Activated naive CD8-positive, alpha-beta T cell (primary cell): ENCODE measurements at regions not wholly inside any gene's neighbourhood (a gene's known extent, or its start where the extent isn't known, plus 50 kb on each side); places are given as distances from the start of the nearest gene placed in this dataset.
"Not testable (repeated sequence)": the region's sequence is repeated elsewhere in the genome, so short reads cannot be mapped to it uniquely, and the experiment has no call there.

Experiments used
- H3K27ac Mint-ChIP-seq: one replicate; pipeline ENCODE4 v1.8.0; 2021; ENCODE audit warnings: mixed read lengths
- H3K27me3 Mint-ChIP-seq: one replicate; pipeline ENCODE4 v1.8.0; 2021; ENCODE audit warnings: mixed read lengths
- H3K36me3 Mint-ChIP-seq: one replicate; pipeline ENCODE4 v1.8.0; 2021; ENCODE audit warnings: mixed read lengths
- H3K4me1 Mint-ChIP-seq: one replicate; pipeline ENCODE4 v1.8.0; 2021; ENCODE audit warnings: low read depth, mixed read lengths
- H3K4me3 Mint-ChIP-seq: one replicate; pipeline ENCODE4 v1.8.0; 2021; ENCODE audit warnings: mild to moderate bottlenecking, mixed read lengths
- H3K9me3 Mint-ChIP-seq: one replicate; pipeline ENCODE4 v1.8.0; 2021; ENCODE audit warnings: low read depth, mixed read lengths

DNA sequence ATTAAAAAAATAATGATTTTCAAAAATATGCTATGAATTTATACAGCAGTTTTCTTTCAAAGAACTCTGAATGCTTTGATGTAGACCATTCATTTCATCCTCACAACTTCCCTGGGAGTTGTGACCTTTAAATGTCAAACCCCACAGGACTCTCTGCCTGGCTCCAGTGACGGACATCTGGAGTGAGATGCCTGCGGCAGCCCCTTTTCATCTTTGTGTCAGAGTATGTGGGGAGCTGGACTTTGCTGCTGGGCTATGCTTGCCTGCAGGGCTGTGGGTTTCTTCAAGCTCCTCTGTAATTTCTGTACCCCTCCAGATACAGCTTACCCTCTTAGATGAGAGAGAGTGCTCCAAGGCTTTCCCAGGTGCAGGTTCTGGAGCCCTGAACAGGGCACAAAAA, 70.6 kb upstream of the RASGRP1 start:
- Mint-ChIP-seq H3K4me3 (no peak overlapping the region), H3K4me1 (peaks cover 49% of the 10 kb centered on the region), H3K9me3 (no peaks in the 10 kb centered on the region)

GRCh38 chr15:38636597-38636996, 72.0 kb upstream of the RASGRP1 start:
- H3K9me3 Mint-ChIP-seq = no peaks in the 10 kb centered on the region
- no peaks in the 10 kb centered on the region for H3K27me3 Mint-ChIP-seq
- H3K27ac Mint-ChIP-seq = no peak overlapping the region
- peaks cover 35% of the 10 kb centered on the region for H3K4me1 Mint-ChIP-seq
- no peak overlapping the region for H3K4me3 Mint-ChIP-seq
- H3K36me3 Mint-ChIP-seq = peaks cover 3% of the 10 kb centered on the region

More for the DNA sequence above, 70.6 kb upstream of the RASGRP1 start:
- peaks cover 3% of the 10 kb centered on the region for H3K36me3 Mint-ChIP-seq
- no peak overlapping the region for H3K27ac Mint-ChIP-seq
- no peaks in the 10 kb centered on the region for H3K27me3 Mint-ChIP-seq

DNA sequence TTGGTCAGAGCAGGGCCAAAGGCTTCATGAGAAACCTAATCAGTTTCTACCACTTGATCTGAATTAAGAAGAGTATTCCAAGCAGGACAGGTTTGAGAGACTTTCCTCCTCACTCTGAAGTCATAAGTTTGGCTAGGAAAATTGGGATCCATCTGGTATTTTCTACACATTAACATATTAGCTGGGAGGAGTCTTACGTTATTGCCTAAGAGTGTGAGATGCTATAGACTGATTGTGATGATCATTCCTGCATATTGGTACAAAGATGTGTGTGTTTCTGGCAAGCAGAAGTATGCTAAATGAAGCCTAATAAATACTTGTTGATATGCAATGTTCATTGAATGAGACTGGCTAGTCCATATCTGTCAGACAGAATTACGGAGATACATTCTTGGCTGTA, 73.5 kb upstream of the RASGRP1 start:
- peaks cover 33% of the 10 kb centered on the region for H3K4me1 Mint-ChIP-seq
- peak overlapping the region; percentile 5 for H3K27ac Mint-ChIP-seq
- peaks cover 3% of the 10 kb centered on the region for H3K36me3 Mint-ChIP-seq
- H3K27me3 Mint-ChIP-seq = no peaks in the 10 kb centered on the region
- H3K9me3 Mint-ChIP-seq = no peaks in the 10 kb centered on the region
- no peak overlapping the region for H3K4me3 Mint-ChIP-seq

DNA sequence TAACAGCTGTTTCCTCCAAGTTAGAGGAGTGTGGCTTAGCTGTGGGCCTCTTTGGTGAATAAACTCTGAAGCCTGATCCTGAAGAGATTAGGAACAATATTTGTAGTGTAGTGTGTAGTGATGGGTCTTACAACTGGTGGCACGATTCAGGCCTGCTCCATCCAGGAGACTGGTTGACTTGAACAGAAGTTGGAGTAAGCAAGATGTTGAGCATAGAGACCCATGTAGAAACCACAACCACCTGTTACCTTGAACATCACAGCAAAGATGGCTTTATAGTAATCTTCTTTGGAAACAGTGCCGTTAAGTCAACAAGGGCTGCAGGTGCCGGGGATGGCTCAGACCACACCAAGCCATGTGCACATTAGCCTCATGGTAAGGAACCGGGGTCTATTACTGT, 74.2 kb upstream of the RASGRP1 start:
- H3K27me3 Mint-ChIP-seq = no peaks in the 10 kb centered on the region
- peak overlapping the region; percentile 58 for H3K27ac Mint-ChIP-seq
- no peaks in the 10 kb centered on the region for H3K9me3 Mint-ChIP-seq
- no peak overlapping the region for H3K4me3 Mint-ChIP-seq
- peaks cover 3% of the 10 kb centered on the region for H3K36me3 Mint-ChIP-seq
- H3K4me1 Mint-ChIP-seq = peaks cover 38% of the 10 kb centered on the region

- Mint-ChIP-seq H3K4me1 (peaks cover 57% of the 10 kb centered on the region), H3K36me3 (no peaks in the 10 kb centered on the region), H3K9me3 (no peaks in the 10 kb centered on the region), H3K27ac (no peak overlapping the region), H3K27me3 (no peaks in the 10 kb centered on the region), H3K4me3 (peak overlapping the region; percentile 32)
Observed at GRCh38 chr15:38642689-38643270, 78.2 kb upstream of the RASGRP1 start.

DNA sequence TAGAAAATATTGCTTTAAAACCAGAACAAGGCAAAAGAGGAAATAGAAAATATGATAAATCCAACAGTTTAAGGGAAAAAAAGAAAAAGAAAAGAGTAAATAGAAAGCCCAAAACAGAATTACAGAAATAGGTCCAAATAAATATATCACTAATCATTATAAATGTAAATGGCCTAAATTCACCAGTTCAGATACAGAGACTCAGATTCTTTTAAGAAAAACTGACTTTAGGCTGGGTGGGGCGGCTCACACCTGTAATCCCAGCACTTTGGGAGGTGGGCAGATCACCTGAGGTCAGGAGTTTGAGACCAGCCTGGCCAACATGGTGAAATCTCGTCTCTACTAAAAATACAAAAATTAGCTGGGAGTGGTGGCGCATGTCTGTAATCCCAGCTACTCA, 79.7 kb upstream of the RASGRP1 start:
- not testable (repeated sequence) for H3K36me3 Mint-ChIP-seq, H3K27me3 Mint-ChIP-seq, H3K4me3 Mint-ChIP-seq, H3K9me3 Mint-ChIP-seq
- H3K27ac Mint-ChIP-seq = peak overlapping the region; percentile 54
- H3K4me1 Mint-ChIP-seq = peaks cover 56% of the 10 kb centered on the region

DNA sequence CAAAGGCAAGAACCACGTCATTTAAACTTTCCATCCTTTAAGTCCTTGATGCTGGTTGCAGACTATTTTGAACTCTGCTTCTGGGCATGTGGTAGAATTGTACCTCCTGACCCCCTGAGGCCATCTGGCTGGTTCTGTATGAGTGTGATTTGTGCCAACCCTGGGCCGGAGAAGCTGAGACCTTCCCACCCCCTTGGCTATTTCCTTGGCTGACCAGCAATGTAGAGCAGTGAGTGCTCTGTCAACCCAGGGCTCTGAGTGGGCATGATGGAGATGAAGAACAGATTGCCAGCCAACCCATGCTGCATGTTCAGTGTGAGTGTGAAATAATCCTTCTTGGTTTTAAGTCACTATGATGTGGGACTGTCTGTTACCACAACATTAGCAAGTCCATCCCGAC, 82.1 kb upstream of the RASGRP1 start:
- Mint-ChIP-seq H3K36me3 (no peaks in the 10 kb centered on the region), H3K27ac (peak overlapping the region; percentile 41), H3K9me3 (no peaks in the 10 kb centered on the region), H3K4me3 (no peak overlapping the region), H3K27me3 (no peaks in the 10 kb centered on the region), H3K4me1 (peaks cover 75% of the 10 kb centered on the region)

DNA sequence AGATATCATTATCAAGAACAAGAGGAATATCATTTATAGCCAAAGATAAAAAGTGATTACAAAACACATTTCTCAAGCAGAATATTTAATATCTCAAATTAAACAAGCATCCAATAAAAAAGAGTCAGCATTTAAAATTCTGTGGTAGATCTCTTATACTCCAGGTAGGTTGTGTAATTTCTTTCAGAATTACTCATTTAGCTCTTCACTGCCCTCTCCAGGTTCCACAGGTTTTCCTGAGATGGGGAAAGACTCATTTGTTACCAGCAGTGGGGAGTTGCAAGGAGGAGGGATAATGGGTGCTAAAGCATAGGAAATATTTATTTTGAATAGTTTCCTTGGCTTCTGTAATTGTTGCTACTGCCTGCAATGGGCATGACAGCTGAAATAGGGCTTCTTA, 83.1 kb upstream of the RASGRP1 start:
- no peak overlapping the region for H3K27ac Mint-ChIP-seq
- peak overlapping the region; percentile 20 for H3K4me3 Mint-ChIP-seq
- no peaks in the 10 kb centered on the region for H3K9me3 Mint-ChIP-seq
- H3K36me3 Mint-ChIP-seq = no peaks in the 10 kb centered on the region
- no peaks in the 10 kb centered on the region for H3K27me3 Mint-ChIP-seq
- H3K4me1 Mint-ChIP-seq = peaks cover 79% of the 10 kb centered on the region

- no peaks in the 10 kb centered on the region for H3K36me3 Mint-ChIP-seq
- peaks cover 81% of the 10 kb centered on the region for H3K4me1 Mint-ChIP-seq
- no peaks in the 10 kb centered on the region for H3K27me3 Mint-ChIP-seq
- H3K9me3 Mint-ChIP-seq = no peaks in the 10 kb centered on the region
- peak overlapping the region; percentile 20 for H3K4me3 Mint-ChIP-seq
- H3K27ac Mint-ChIP-seq = peak overlapping the region; percentile 82
Observed at GRCh38 chr15:38648121-38648843, 83.7 kb upstream of the RASGRP1 start.

- Mint-ChIP-seq H3K4me1 (peaks cover 87% of the 10 kb centered on the region), H3K9me3 (no peaks in the 10 kb centered on the region), H3K27ac (peak overlapping the region; percentile 87), H3K27me3 (no peaks in the 10 kb centered on the region), H3K4me3 (no peak overlapping the region), H3K36me3 (no peaks in the 10 kb centered on the region)
Observed at GRCh38 chr15:38650384-38650783, 85.8 kb upstream of the RASGRP1 start.

GRCh38 chr15:38650936-38651327, 86.3 kb upstream of the RASGRP1 start:
- Mint-ChIP-seq H3K27ac (peak overlapping the region; percentile 87), H3K27me3 (no peaks in the 10 kb centered on the region), H3K4me1 (peaks cover 91% of the 10 kb centered on the region), H3K4me3 (peak overlapping the region; percentile 77), H3K9me3 (no peaks in the 10 kb centered on the region), H3K36me3 (no peaks in the 10 kb centered on the region)

- Mint-ChIP-seq H3K36me3 (no peaks in the 10 kb centered on the region), H3K4me3 (peak overlapping the region; percentile 77), H3K9me3 (no peaks in the 10 kb centered on the region), H3K27ac (peak overlapping the region; percentile 87), H3K4me1 (peaks cover 91% of the 10 kb centered on the region), H3K27me3 (no peaks in the 10 kb centered on the region)
Observed at GRCh38 chr15:38651328-38652038, 86.9 kb upstream of the RASGRP1 start.

DNA sequence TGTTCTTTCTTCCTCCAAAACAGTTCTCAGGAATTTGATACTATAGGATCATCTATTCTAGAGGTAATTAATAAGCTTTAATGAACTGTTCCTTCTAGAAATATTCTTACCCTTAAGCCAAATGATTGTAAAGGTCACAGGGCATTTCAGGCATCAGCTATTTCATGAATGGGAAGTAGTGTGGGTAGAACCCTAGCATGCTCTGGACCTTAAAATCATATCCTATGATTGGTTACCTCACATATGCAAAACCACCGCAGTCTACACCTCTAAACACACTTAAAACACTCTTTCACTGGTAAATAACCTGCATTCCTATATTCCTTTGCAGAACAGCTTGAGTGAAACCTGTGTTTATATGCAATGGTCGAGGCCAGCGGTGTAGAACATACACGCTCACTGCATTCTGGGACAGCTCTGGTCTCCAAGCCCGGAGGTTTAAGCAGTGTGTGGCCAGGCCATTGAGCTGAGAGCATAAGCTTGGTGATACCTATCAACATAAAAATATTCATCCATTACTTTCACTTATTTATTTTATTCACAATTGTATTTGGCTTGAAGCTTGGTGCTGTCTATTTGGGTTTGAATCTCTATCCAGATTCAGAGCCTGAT, 87.7 kb upstream of the RASGRP1 start:
- no peaks in the 10 kb centered on the region for H3K36me3 Mint-ChIP-seq
- H3K4me1 Mint-ChIP-seq = peaks cover 84% of the 10 kb centered on the region
- H3K27me3 Mint-ChIP-seq = no peaks in the 10 kb centered on the region
- H3K4me3 Mint-ChIP-seq = peak overlapping the region; percentile 77
- no peaks in the 10 kb centered on the region for H3K9me3 Mint-ChIP-seq
- H3K27ac Mint-ChIP-seq = peak overlapping the region; percentile 87

- peaks cover 77% of the 10 kb centered on the region for H3K4me1 Mint-ChIP-seq
- H3K9me3 Mint-ChIP-seq = no peaks in the 10 kb centered on the region
- no peaks in the 10 kb centered on the region for H3K36me3 Mint-ChIP-seq
- peak overlapping the region; percentile 87 for H3K27ac Mint-ChIP-seq
- no peaks in the 10 kb centered on the region for H3K27me3 Mint-ChIP-seq
- peak overlapping the region; percentile 77 for H3K4me3 Mint-ChIP-seq
Observed at GRCh38 chr15:38652998-38653397, 88.4 kb upstream of the RASGRP1 start.

DNA sequence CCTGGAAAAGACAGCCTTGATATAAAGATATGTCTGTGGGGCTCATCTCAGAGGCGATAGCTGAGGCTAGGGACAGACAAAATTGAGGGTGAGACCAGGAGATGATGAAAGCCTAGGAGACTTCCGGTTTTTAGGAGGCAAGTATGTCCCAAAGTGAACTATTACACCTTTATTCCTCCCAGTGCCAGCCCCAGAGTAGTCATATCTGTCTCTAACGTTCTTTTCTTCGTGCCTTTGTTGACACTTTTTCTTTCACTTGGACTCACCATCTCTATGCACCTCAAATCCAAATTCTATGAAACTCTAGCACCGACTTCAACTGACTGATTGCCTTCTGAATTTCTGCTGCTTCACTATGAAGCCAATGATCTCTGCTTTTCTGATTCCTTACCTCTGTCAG, 93.8 kb upstream of the RASGRP1 start:
- Mint-ChIP-seq H3K4me1 (peaks cover 68% of the 10 kb centered on the region), H3K9me3 (no peaks in the 10 kb centered on the region), H3K4me3 (peak overlapping the region; percentile 4), H3K27me3 (no peaks in the 10 kb centered on the region), H3K36me3 (peaks cover 4% of the 10 kb centered on the region), H3K27ac (peak overlapping the region; percentile 68)
